HCT116 (cell line): ENCODE measurements at regions not wholly inside any gene's neighbourhood (a gene's known extent, or its start where the extent isn't known, plus 50 kb on each side); places are given as distances from the start of the nearest gene placed in this dataset.

Experiments
- EZH2 ChIP-seq: fragments of 200-600 bp; sonication (generic); IDR thresholded peaks from 2 replicates; pipeline ENCODE4 v1.6.1; 2017; ENCODE audit warnings: antibody characterized with exemption, mixed run types
- EZH2phosphoT487 ChIP-seq: fragments of 200-600 bp; IDR thresholded peaks from 2 replicates; pipeline ENCODE4 v1.6.1; 2018; ENCODE audit warnings: antibody characterized with exemption, borderline replicate concordance
- POLR2A ChIP-seq: IDR thresholded peaks from 2 replicates; pipeline ENCODE4 v1.7.0; 2011; ENCODE audit warnings: borderline replicate concordance; ENCODE audit not compliant: insufficient read depth, insufficient read length; ENCODE audit errors: extremely low read depth
- TF ChIP-seq, protein P1 (sequence below), 3 experiments: fragments of 200-600 bp in 1 of 3; sonication (generic) in 1 of 3; IDR thresholded peaks in 2 of 3; conservative IDR thresholded peaks in 1 of 3; 2 replicates each; pipeline ENCODE4 v1.5.1; 2012 to 2017; ENCODE audit warnings: low read depth in 2 of 3, low read length in 2 of 3, antibody characterized with exemption in 1 of 3, borderline replicate concordance in 1 of 3, control low read depth in 1 of 3, mild to moderate bottlenecking in 1 of 3, mixed read lengths in 1 of 3, mixed run types in 1 of 3, moderate library complexity in 1 of 3; ENCODE audit not compliant: insufficient read depth in 1 of 3

DNA sequence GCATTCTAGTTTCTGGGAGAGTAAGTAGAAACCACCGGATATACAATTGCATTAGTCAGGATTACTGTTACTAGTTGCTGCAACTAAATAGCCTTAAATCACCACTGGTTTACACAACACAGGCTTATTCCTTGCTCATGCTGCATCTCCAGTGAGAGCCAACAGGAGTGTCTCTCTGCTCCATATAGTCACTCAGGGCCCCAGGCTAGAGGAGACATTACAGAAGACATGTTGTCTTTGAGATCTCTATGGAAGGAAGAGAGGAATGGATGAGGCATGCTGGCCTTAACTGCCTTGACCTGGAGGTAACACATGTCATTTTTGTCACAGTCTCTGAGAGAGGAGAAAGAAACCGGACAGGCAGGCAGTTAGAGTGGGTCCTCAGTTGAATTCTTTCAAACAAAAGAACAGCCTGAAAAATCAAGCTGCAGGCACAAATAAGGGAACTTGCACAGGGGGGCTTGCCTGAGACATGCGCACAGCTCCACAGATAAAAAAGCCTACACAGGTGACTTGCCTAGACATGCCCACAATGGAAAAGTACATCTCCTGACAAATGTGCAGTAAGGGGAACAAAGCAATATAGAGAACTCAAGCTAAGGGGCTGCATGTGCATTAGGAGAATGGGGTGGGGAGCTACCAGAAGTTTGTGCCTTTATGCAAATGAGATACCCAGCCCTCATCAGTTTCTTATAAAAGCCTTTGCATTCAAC lies 348.0 kb downstream of the TYW1 start:
- TF ChIP-seq, protein P1, sequence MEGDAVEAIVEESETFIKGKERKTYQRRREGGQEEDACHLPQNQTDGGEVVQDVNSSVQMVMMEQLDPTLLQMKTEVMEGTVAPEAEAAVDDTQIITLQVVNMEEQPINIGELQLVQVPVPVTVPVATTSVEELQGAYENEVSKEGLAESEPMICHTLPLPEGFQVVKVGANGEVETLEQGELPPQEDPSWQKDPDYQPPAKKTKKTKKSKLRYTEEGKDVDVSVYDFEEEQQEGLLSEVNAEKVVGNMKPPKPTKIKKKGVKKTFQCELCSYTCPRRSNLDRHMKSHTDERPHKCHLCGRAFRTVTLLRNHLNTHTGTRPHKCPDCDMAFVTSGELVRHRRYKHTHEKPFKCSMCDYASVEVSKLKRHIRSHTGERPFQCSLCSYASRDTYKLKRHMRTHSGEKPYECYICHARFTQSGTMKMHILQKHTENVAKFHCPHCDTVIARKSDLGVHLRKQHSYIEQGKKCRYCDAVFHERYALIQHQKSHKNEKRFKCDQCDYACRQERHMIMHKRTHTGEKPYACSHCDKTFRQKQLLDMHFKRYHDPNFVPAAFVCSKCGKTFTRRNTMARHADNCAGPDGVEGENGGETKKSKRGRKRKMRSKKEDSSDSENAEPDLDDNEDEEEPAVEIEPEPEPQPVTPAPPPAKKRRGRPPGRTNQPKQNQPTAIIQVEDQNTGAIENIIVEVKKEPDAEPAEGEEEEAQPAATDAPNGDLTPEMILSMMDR (IDR thresholded peaks at IDR 0.05 in 2 of 3, conservative IDR thresholded peaks at IDR 0.05 in 1 of 3; ENCODE audit: borderline replicate concordance in 1 of 3, insufficient read depth in 1 of 3, low read depth in 2 of 3, low read length in 2 of 3) = no peak
- TF ChIP-seq EZH2phosphoT487 = no peak
- TF ChIP-seq POLR2A = no peak
- no peak for TF ChIP-seq EZH2
